GM20431 (cell line): ENCODE measurements at regions not wholly inside any gene's neighbourhood (a gene's known extent, or its start where the extent isn't known, plus 50 kb on each side); places are given as distances from the start of the nearest gene placed in this dataset.

ENCODE experiments used
- in situ Hi-C: fragments of 300-500 bp; cut with MseI, MboI; formaldehyde crosslinking; loops from one replicate; pipeline ENCODE4 v1.15.0; 2020; ENCODE audit warnings: low sequenced_read_pairs; ENCODE audit not compliant: unreplicated experiment

GRCh38 chr3:177467247-177467985 lies 270.1 kb upstream of the TBL1XR1 start:
- in situ Hi-C loops = no loop called here

GRCh38 chr3:177468331-177468730 lies 271.0 kb upstream of the TBL1XR1 start:
- in situ Hi-C loops = no loop called here

GRCh38 chr3:177468816-177469215 lies 271.5 kb upstream of the TBL1XR1 start:
- in situ Hi-C loops = no loop called here

- in situ Hi-C loops = no loop called here
Observed at GRCh38 chr3:177469216-177469615, 271.9 kb upstream of the TBL1XR1 start.

GRCh38 chr3:177470197-177470941 lies 273.1 kb upstream of the TBL1XR1 start:
- in situ Hi-C loops = no loop called here

GRCh38 chr3:177471733-177472480 lies 274.6 kb upstream of the TBL1XR1 start:
- in situ Hi-C loops = no loop called here

- in situ Hi-C loops = no loop called here
Observed at GRCh38 chr3:177473184-177473583, 275.9 kb upstream of the TBL1XR1 start.

- in situ Hi-C loops = no loop called here
Observed at GRCh38 chr3:177473903-177474302, 276.6 kb upstream of the TBL1XR1 start.

- in situ Hi-C loops = no loop called here
Observed at GRCh38 chr3:177474652-177475355, 277.5 kb upstream of the TBL1XR1 start.

- in situ Hi-C loops = no loop called here
Observed at GRCh38 chr3:177475356-177475665, 278.0 kb upstream of the TBL1XR1 start.

- in situ Hi-C loops = no loop called here
Observed at GRCh38 chr3:177476495-177476894, 279.2 kb upstream of the TBL1XR1 start.

GRCh38 chr3:177476921-177477435 lies 279.7 kb upstream of the TBL1XR1 start:
- in situ Hi-C loops = no loop called here

GRCh38 chr3:177478170-177478867 lies 281.0 kb upstream of the TBL1XR1 start:
- in situ Hi-C loops = no loop called here

- in situ Hi-C loops = no loop called here
Observed at GRCh38 chr3:177479630-177480029, 282.3 kb upstream of the TBL1XR1 start.

- in situ Hi-C loops = no loop called here
Observed at GRCh38 chr3:177481329-177481728, 284.0 kb upstream of the TBL1XR1 start.

- in situ Hi-C loops = no loop called here
Observed at GRCh38 chr3:177482048-177482691, 284.9 kb upstream of the TBL1XR1 start.

GRCh38 chr3:177483182-177483967 lies 286.1 kb upstream of the TBL1XR1 start:
- in situ Hi-C loops = no loop called here

GRCh38 chr3:177484206-177484605 lies 286.9 kb upstream of the TBL1XR1 start:
- in situ Hi-C loops = no loop called here
